ENCODE measurements at regions not wholly inside any gene's neighbourhood (a gene's known extent, or its start where the extent isn't known, plus 50 kb on each side); places are given as distances from the start of the nearest gene placed in this dataset.

DNA sequence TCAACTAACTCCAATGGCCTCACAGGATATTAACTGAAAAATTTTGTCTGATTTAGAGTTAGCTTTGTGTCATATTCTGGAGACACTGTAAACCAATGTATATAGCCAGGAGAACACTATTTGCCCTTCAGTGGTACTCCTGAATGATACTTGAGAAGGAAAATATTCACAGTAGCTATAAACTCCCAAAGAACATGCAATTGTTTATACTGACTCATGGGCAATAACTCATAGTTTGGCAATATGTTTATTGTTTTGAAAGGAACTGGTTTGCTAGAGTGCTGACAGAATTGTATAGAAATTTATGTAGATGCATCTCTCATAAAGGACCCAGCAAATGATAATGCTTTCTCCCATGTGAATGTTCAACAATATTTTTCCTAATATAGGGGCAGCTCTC lies 537.6 kb downstream of the PLOD2 start:
- Histone ChIP-seq H3K36me3 (replicated peaks in 1 of 2; ENCODE audit: control insufficient read depth in 1 of 2, insufficient read depth in 2 of 2, low read length in 2 of 2) (no peaks in the 10 kb centered on the region), H3K4me1 (ENCODE audit: control insufficient read depth in 1 of 2, insufficient read depth in 2 of 2, low read length in 2 of 2) (no peaks in the 10 kb centered on the region), H3K9me3 (replicated peaks in 1 of 2; ENCODE audit: control insufficient read depth in 1 of 2, insufficient read depth in 1 of 2, low read length in 2 of 2) (peaks cover 0 to 6% of the 10 kb centered on the region in 2 donors), H4K20me1 (ENCODE audit: insufficient read depth, low read length) (no peaks in the 10 kb centered on the region), H3K27me3 (ENCODE audit: control insufficient read depth in 2 of 2, insufficient read depth in 2 of 2, low read length in 2 of 2) (no peaks in the 10 kb centered on the region), H3K79me2 (ENCODE audit: insufficient read depth, low read length) (no peaks in the 10 kb centered on the region), H3K27ac (ENCODE audit: low read depth in 1 of 2, low read length in 2 of 2) (no peak overlapping the region), H3K4me3 (replicated peaks in 1 of 3; ENCODE audit: low read depth in 2 of 3, low read length in 3 of 3) (no peak overlapping the region), H3K4me2 (replicated peaks; ENCODE audit: extremely low read depth, low read length, poor library complexity, severe bottlenecking) (no peak overlapping the region), H2AFZ (ENCODE audit: insufficient read depth, low read depth, low read length, poor library complexity, severe bottlenecking) (no peak overlapping the region), H3K9ac (ENCODE audit: insufficient read depth, low read length, poor library complexity, severe bottlenecking) (no peak overlapping the region)
- Mint-ChIP-seq H3K27ac (no peak overlapping the region), H3K4me1 (no peaks in the 10 kb centered on the region), H3K27me3 (ENCODE audit: low read depth in 3 of 3) (no peaks in the 10 kb centered on the region), H3K9me3 (peaks cover 0 to 9% (median 2%) of the 10 kb centered on the region in 7 donors), H3K36me3 (no peaks in the 10 kb centered on the region), H3K4me3 (no peak overlapping the region)
- TF ChIP-seq, protein P1, sequence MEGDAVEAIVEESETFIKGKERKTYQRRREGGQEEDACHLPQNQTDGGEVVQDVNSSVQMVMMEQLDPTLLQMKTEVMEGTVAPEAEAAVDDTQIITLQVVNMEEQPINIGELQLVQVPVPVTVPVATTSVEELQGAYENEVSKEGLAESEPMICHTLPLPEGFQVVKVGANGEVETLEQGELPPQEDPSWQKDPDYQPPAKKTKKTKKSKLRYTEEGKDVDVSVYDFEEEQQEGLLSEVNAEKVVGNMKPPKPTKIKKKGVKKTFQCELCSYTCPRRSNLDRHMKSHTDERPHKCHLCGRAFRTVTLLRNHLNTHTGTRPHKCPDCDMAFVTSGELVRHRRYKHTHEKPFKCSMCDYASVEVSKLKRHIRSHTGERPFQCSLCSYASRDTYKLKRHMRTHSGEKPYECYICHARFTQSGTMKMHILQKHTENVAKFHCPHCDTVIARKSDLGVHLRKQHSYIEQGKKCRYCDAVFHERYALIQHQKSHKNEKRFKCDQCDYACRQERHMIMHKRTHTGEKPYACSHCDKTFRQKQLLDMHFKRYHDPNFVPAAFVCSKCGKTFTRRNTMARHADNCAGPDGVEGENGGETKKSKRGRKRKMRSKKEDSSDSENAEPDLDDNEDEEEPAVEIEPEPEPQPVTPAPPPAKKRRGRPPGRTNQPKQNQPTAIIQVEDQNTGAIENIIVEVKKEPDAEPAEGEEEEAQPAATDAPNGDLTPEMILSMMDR (IDR thresholded peaks at IDR 0.05), result no peak
- DNase-seq, result no peak
- intact Hi-C loops (cut with micrococcal nuclease), result no loop called here

DNA sequence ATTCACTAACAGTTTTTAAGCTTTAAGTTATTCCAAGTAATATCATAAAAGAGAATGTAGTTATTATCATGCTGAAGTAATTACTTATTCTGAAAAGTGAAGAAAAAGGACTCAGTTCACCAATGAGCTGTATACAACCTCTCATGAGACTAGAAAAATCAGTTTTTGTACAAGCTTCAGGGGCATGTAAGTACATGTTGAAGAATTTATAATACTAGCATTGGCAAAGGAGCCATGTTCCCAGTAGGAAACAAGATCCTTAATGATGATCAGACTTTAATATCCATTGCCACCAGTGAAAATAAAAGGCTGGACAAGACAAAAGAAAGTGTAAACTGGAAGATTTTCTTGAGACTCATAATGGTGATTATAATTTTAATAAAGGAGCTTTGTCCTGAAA lies 532.8 kb downstream of the PLOD2 start:
- Histone ChIP-seq H3K27me3 (ENCODE audit: control insufficient read depth in 2 of 2, insufficient read depth in 2 of 2, low read length in 2 of 2) (no peaks in the 10 kb centered on the region), H3K4me1 (ENCODE audit: control insufficient read depth in 1 of 2, insufficient read depth in 2 of 2, low read length in 2 of 2) (no peaks in the 10 kb centered on the region), H3K4me2 (replicated peaks; ENCODE audit: extremely low read depth, low read length, poor library complexity, severe bottlenecking) (no peak overlapping the region), H3K27ac (ENCODE audit: low read depth in 1 of 2, low read length in 2 of 2) (no peak overlapping the region), H3K79me2 (ENCODE audit: insufficient read depth, low read length) (no peaks in the 10 kb centered on the region), H3K36me3 (replicated peaks in 1 of 2; ENCODE audit: control insufficient read depth in 1 of 2, insufficient read depth in 2 of 2, low read length in 2 of 2) (no peaks in the 10 kb centered on the region), H3K9me3 (replicated peaks in 1 of 2; ENCODE audit: control insufficient read depth in 1 of 2, insufficient read depth in 1 of 2, low read length in 2 of 2) (peaks cover 3 to 6% of the 10 kb centered on the region in 2 donors), H4K20me1 (ENCODE audit: insufficient read depth, low read length) (no peaks in the 10 kb centered on the region), H3K9ac (ENCODE audit: insufficient read depth, low read length, poor library complexity, severe bottlenecking) (no peak overlapping the region), H2AFZ (ENCODE audit: insufficient read depth, low read depth, low read length, poor library complexity, severe bottlenecking) (no peak overlapping the region), H3K4me3 (replicated peaks in 1 of 3; ENCODE audit: low read depth in 2 of 3, low read length in 3 of 3) (no peak overlapping the region)
- intact Hi-C loops (cut with micrococcal nuclease), result no loop called here
- Mint-ChIP-seq H3K4me1 (no peaks in the 10 kb centered on the region), H3K27me3 (ENCODE audit: low read depth in 3 of 3) (no peaks in the 10 kb centered on the region), H3K27ac (no peak overlapping the region), H3K36me3 (no peaks in the 10 kb centered on the region), H3K4me3 (no peak overlapping the region), H3K9me3 (peaks cover 0 to 10% (median 7%) of the 10 kb centered on the region in 7 donors)
- TF ChIP-seq, protein P1 (IDR thresholded peaks at IDR 0.05), result no peak
- DNase-seq, result no peak

Data from CD14-positive monocyte (primary cell).